H9 (cell line): ENCODE measurements at regions not wholly inside any gene's neighbourhood (a gene's known extent, or its start where the extent isn't known, plus 50 kb on each side); places are given as distances from the start of the nearest gene placed in this dataset.

Experiments used
- DNase-seq: peaks from one replicate; pipeline ENCODE4 v3.0.0-alpha.2; 2017
- H2AFZ ChIP-seq: one replicate; pipeline ENCODE4 v1.6.1; 2013; ENCODE audit warnings: mild to moderate bottlenecking, low read length, control low read depth, moderate library complexity
- H2AK5ac ChIP-seq: 2 replicates; pipeline ENCODE4 v1.6.1; 2013; ENCODE audit warnings: low read length, control low read depth, mixed read lengths; ENCODE audit not compliant: insufficient read length
- H2BK120ac ChIP-seq: one replicate; pipeline ENCODE4 v1.6.1; 2013; ENCODE audit warnings: low read depth, mild to moderate bottlenecking, low read length, control low read depth, inconsistent platforms; ENCODE audit not compliant: poor library complexity, severe bottlenecking
- H2BK12ac ChIP-seq: 2 replicates; pipeline ENCODE4 v1.6.1; 2013; ENCODE audit warnings: low read length, control low read depth, mixed read lengths, low read depth; ENCODE audit not compliant: insufficient read length
- H2BK15ac ChIP-seq: 2 replicates; pipeline ENCODE4 v1.6.1; 2013; ENCODE audit warnings: low read depth, low read length, control low read depth
- H2BK20ac ChIP-seq: one replicate; pipeline ENCODE4 v1.6.1; 2013; ENCODE audit warnings: low read depth, mild to moderate bottlenecking, low read length, control low read depth, inconsistent platforms; ENCODE audit not compliant: poor library complexity, severe bottlenecking
- H2BK5ac ChIP-seq: 2 replicates; pipeline ENCODE4 v1.6.1; 2013; ENCODE audit warnings: low read length, control low read depth, mixed read lengths; ENCODE audit not compliant: insufficient read length
- H3K14ac ChIP-seq: 2 replicates; pipeline ENCODE4 v1.6.1; 2013; ENCODE audit warnings: low read length, control low read depth; ENCODE audit not compliant: insufficient read depth
- H3K18ac ChIP-seq: 2 replicates; pipeline ENCODE4 v1.6.1; 2013; ENCODE audit warnings: low read depth, mild to moderate bottlenecking, mixed read lengths, low read length, control low read depth; ENCODE audit not compliant: insufficient read length
- H3K23ac ChIP-seq: 2 replicates; pipeline ENCODE4 v1.6.1; 2013; ENCODE audit warnings: low read length, control low read depth, mixed read lengths, low read depth; ENCODE audit not compliant: insufficient read length
- H3K23me2 ChIP-seq: 2 replicates; pipeline ENCODE4 v1.6.1; 2013; ENCODE audit warnings: low read depth, mild to moderate bottlenecking, mixed read lengths, low read length, control low read depth; ENCODE audit not compliant: insufficient read length, poor library complexity, severe bottlenecking
- H3K27ac ChIP-seq: 2 replicates; pipeline ENCODE4 v1.5.1; 2013; ENCODE audit warnings: low read length, control low read depth, mixed read lengths, low read depth; ENCODE audit not compliant: insufficient read length
- H3K27me3 ChIP-seq: 2 replicates; pipeline ENCODE4 v1.6.1; 2013; ENCODE audit warnings: low read length, control low read depth, inconsistent platforms; ENCODE audit not compliant: insufficient read depth
- H3K4ac ChIP-seq: 2 replicates; pipeline ENCODE4 v1.6.1; 2013; ENCODE audit warnings: low read depth, mild to moderate bottlenecking, control low read depth, inconsistent platforms, low read length, moderate library complexity
- H3K4me1 ChIP-seq: 2 replicates; pipeline ENCODE4 v1.6.1; 2013; ENCODE audit warnings: low read length, control low read depth, inconsistent platforms; ENCODE audit not compliant: insufficient read depth
- H3K4me2 ChIP-seq: 2 replicates; pipeline ENCODE4 v1.6.1; 2013; ENCODE audit warnings: low read length, control low read depth, mixed read lengths; ENCODE audit not compliant: insufficient read length, insufficient read depth
- H3K56ac ChIP-seq: 2 replicates; pipeline ENCODE4 v1.6.1; 2013; ENCODE audit warnings: low read depth, mild to moderate bottlenecking, mixed read lengths, low read length, control low read depth; ENCODE audit not compliant: insufficient read length
- H3K79me1 ChIP-seq: 2 replicates; pipeline ENCODE4 v1.6.1; 2013; ENCODE audit warnings: low read depth, mild to moderate bottlenecking, moderate library complexity, low read length, control low read depth, inconsistent platforms; ENCODE audit not compliant: insufficient read depth, poor library complexity, severe bottlenecking
- H3K79me2 ChIP-seq: 2 replicates; pipeline ENCODE4 v1.6.1; 2013; ENCODE audit warnings: low read length, control low read depth, inconsistent platforms; ENCODE audit not compliant: insufficient read depth
- H3K9ac ChIP-seq: 2 replicates; pipeline ENCODE4 v1.6.1; 2013; ENCODE audit warnings: low read length, control low read depth, mixed read lengths; ENCODE audit not compliant: insufficient read length; ENCODE audit errors: extremely low read depth
- H3K9me3 ChIP-seq: one replicate; pipeline ENCODE4 v1.6.1; 2013; ENCODE audit warnings: low read depth, low read length, inconsistent platforms; ENCODE audit not compliant: control insufficient read depth
- H3T11ph ChIP-seq: one replicate; pipeline ENCODE4 v1.6.1; 2013; ENCODE audit warnings: mild to moderate bottlenecking, low read length, control low read depth, inconsistent platforms
- H4K20me1 ChIP-seq: one replicate; pipeline ENCODE4 v1.6.1; 2013; ENCODE audit not compliant: control insufficient read depth, insufficient read length, insufficient read depth
- H4K5ac ChIP-seq: 2 replicates; pipeline ENCODE4 v1.6.1; 2013; ENCODE audit warnings: low read depth, mild to moderate bottlenecking, mixed read lengths, low read length, control low read depth; ENCODE audit not compliant: insufficient read length
- H4K8ac ChIP-seq: replicated peaks from 2 replicates; pipeline ENCODE4 v1.6.1; 2013; ENCODE audit warnings: low read length, control low read depth, mixed read lengths, low read depth; ENCODE audit not compliant: insufficient read length
- H4K91ac ChIP-seq: 2 replicates; pipeline ENCODE4 v1.6.1; 2013; ENCODE audit warnings: low read depth, mild to moderate bottlenecking, moderate library complexity, mixed read lengths, low read length, control low read depth; ENCODE audit not compliant: insufficient read length
- H3K27ac Mint-ChIP-seq, 3 experiments: 2 replicates in 2 of 3; 3 replicates in 1 of 3; pipeline ENCODE4 v1.8.0; 2020 to 2021; ENCODE audit warnings: mixed read lengths in 3 of 3, mild to moderate bottlenecking in 1 of 3, moderate library complexity in 1 of 3
- H3K27me3 Mint-ChIP-seq: 2 replicates; pipeline ENCODE4 v1.8.0; 2021; ENCODE audit warnings: low read depth, mild to moderate bottlenecking, moderate library complexity, mixed read lengths
- H3K36me3 Mint-ChIP-seq, 3 experiments: 2 replicates in 2 of 3; 3 replicates in 1 of 3; pipeline ENCODE4 v1.8.0; 2020 to 2021; ENCODE audit warnings: low read depth in 3 of 3, mixed read lengths in 3 of 3; ENCODE audit not compliant: insufficient read depth in 1 of 3
- H3K4me1 Mint-ChIP-seq, 2 experiments: 2 replicates each; pipeline ENCODE4 v1.8.0; 2020; ENCODE audit warnings: mixed read lengths in 2 of 2
- H3K4me3 Mint-ChIP-seq, 2 experiments: 2 replicates in 1 of 2; 3 replicates in 1 of 2; pipeline ENCODE4 v1.8.0; 2020 to 2021; ENCODE audit warnings: mild to moderate bottlenecking in 2 of 2, mixed read lengths in 2 of 2, moderate library complexity in 1 of 2
- H3K9me3 Mint-ChIP-seq, 2 experiments: 2 replicates in 1 of 2; 3 replicates in 1 of 2; pipeline ENCODE4 v1.8.0; 2020; ENCODE audit warnings: mild to moderate bottlenecking in 2 of 2, mixed read lengths in 2 of 2, moderate library complexity in 1 of 2
- CTCF ChIP-seq: fragments of 200-600 bp; sonication (generic); conservative IDR thresholded peaks from 3 replicates; pipeline ENCODE4 v1.8.0; 2021; ENCODE audit warnings: antibody characterized with exemption, mild to moderate bottlenecking
- WGBS: extraction: QIAGEN DNeasy Blood & Tissue Kit; methylation state at CpG from one replicate; pipeline ENCODE4 v1.1.7; 2013; ENCODE audit warnings: missing lambda C conversion rate, low lambda C conversion rate, mixed read lengths; ENCODE audit not compliant: insufficient read length; ENCODE audit errors: extremely low coverage; 5-methylcytosine and 5-hydroxymethylcytosine counted together

GRCh38 chr5:34600118-34600493, 56.0 kb upstream of the RAI14 start:
- H3K27ac Mint-ChIP-seq, result no peak overlapping the region
- Histone ChIP-seq H4K91ac (no peak overlapping the region), H3K79me1 (no peaks in the 10 kb centered on the region), H2BK5ac (no peak overlapping the region), H4K5ac (no peak overlapping the region), H3K27me3 (no peaks in the 10 kb centered on the region), H3K79me2 (no peaks in the 10 kb centered on the region), H3K14ac (no peak overlapping the region), H4K8ac (no peak overlapping the region), H3K23me2 (no peaks in the 10 kb centered on the region), H3K4me1 (no peaks in the 10 kb centered on the region), H3T11ph (no peak overlapping the region), H3K27ac (no peak overlapping the region), H3K9me3 (no peaks in the 10 kb centered on the region), H3K23ac (no peak overlapping the region), H4K20me1 (no peaks in the 10 kb centered on the region), H3K18ac (no peak overlapping the region), H2BK20ac (no peak overlapping the region), H2AFZ (no peak overlapping the region), H3K56ac (no peak overlapping the region), H2BK12ac (no peak overlapping the region), H3K9ac (no peak overlapping the region), H2BK120ac (no peak overlapping the region), H2BK15ac (no peak overlapping the region), H2AK5ac (no peak overlapping the region), H3K4me2 (no peak overlapping the region), H3K4ac (no peak overlapping the region)
- no CpG with 5 or more reads among the region's 4 CpGs for WGBS
- H3K4me3 Mint-ChIP-seq, result no peak overlapping the region
- H3K4me1 Mint-ChIP-seq, result peaks cover 13% of the 10 kb centered on the region in 2 experiments
- no peaks in the 10 kb centered on the region; the same call in 1 of the 2 replicates for H3K27me3 Mint-ChIP-seq
- no peak for DNase-seq
- H3K9me3 Mint-ChIP-seq, result peaks cover 0 to 3% of the 10 kb centered on the region in 2 experiments; a peak in 2 of 5 replicates
- peaks cover 0 to 4% (median 0%) of the 10 kb centered on the region in 3 experiments; a peak in 1 of 7 replicates for H3K36me3 Mint-ChIP-seq
- no peak for TF ChIP-seq CTCF
